HG02885 (cell line): ENCODE measurements at regions not wholly inside any gene's neighbourhood (a gene's known extent, or its start where the extent isn't known, plus 50 kb on each side); places are given as distances from the start of the nearest gene placed in this dataset.
"Not testable (repeated sequence)": the region's sequence is repeated elsewhere in the genome, so short reads cannot be mapped to it uniquely, and the experiment has no call there.

Experiments used
- ATAC-seq: cut with Tn5 transposase; IDR thresholded peaks from one replicate; pipeline ENCODE4 v1.9.1; 2021; ENCODE audit warnings: mild to moderate bottlenecking; ENCODE audit not compliant: unreplicated experiment, poor library complexity

- no peak for ATAC-seq
These were observed 161.5 kb upstream of the ARHGAP42 start for GRCh38 chr11:100525635-100526034.

- ATAC-seq, result no peak
These were observed 158.1 kb upstream of the ARHGAP42 start for GRCh38 chr11:100528872-100529416.

GRCh38 chr11:100531290-100531689 lies 155.8 kb upstream of the ARHGAP42 start:
- ATAC-seq, result not testable (repeated sequence)

- ATAC-seq, result no peak
These were observed 150.1 kb upstream of the ARHGAP42 start for GRCh38 chr11:100536979-100537378.

GRCh38 chr11:100543386-100543785 lies 143.7 kb upstream of the ARHGAP42 start:
- no peak for ATAC-seq

- no peak for ATAC-seq
These were observed 141.5 kb upstream of the ARHGAP42 start for GRCh38 chr11:100545556-100545955.

GRCh38 chr11:100545970-100546369 lies 141.1 kb upstream of the ARHGAP42 start:
- no peak for ATAC-seq

- no peak for ATAC-seq
These were observed 140.4 kb upstream of the ARHGAP42 start for GRCh38 chr11:100546714-100547113.

GRCh38 chr11:100550298-100550697 lies 136.8 kb upstream of the ARHGAP42 start:
- no peak for ATAC-seq

- ATAC-seq, result no peak
These were observed 136.0 kb upstream of the ARHGAP42 start for GRCh38 chr11:100550912-100551632.

- no peak for ATAC-seq
These were observed 131.2 kb upstream of the ARHGAP42 start for GRCh38 chr11:100555931-100556330.

- ATAC-seq, result no peak
These were observed 130.3 kb upstream of the ARHGAP42 start for GRCh38 chr11:100556781-100557180.

GRCh38 chr11:100557830-100558611 lies 129.1 kb upstream of the ARHGAP42 start:
- ATAC-seq, result no peak

GRCh38 chr11:100560606-100561005 lies 126.5 kb upstream of the ARHGAP42 start:
- no peak for ATAC-seq

GRCh38 chr11:100561323-100561722 lies 125.8 kb upstream of the ARHGAP42 start:
- no peak for ATAC-seq

- ATAC-seq, result no peak
These were observed 125.0 kb upstream of the ARHGAP42 start for GRCh38 chr11:100562128-100562527.

- ATAC-seq, result no peak
These were observed 123.4 kb upstream of the ARHGAP42 start for GRCh38 chr11:100563541-100564280.

GRCh38 chr11:100573911-100574513 lies 113.1 kb upstream of the ARHGAP42 start:
- no peak for ATAC-seq

GRCh38 chr11:100574894-100575769 lies 112.0 kb upstream of the ARHGAP42 start:
- no peak for ATAC-seq
